ELR (cell line): ENCODE measurements at regions not wholly inside any gene's neighbourhood (a gene's known extent, or its start where the extent isn't known, plus 50 kb on each side); places are given as distances from the start of the nearest gene placed in this dataset.

Experiments
- DNase-seq: peaks from one replicate; pipeline ENCODE4 v3.0.0-alpha.2; 2015; ENCODE audit warnings: low read depth

DNA sequence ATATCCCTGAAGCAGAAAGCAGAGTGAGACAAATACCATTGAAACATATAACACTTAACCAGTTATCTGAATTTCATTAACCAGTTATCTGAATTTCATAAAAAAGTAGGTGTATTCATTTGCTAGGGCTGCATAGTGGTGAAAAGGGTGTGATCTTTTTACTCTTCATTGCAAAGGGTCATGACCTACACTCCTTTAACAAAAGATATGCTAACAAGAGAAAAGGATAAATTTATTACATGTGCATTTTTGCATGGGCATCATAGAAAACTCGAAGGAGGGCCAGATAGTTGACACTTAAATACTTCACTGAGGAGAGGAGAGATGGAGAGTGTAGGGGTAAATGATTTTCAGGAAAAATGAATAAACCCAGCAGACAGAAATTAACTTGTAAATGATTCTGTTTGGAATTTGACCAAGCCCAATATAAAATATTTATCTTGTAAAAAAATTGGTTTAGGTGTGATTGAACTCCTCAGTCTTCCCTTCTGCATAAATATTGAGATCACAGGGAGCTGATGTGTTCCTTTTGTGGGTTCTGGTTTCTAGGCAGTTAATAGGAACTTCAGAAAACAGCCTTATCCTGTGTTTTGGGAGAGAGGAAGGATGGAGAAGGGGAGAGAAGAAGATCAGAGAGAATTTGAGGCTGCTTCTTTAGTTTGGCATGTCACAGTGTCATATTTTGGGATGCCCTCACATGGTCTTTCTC, 372.5 kb upstream of the SYT4 start:
- DNase-seq: no peak

DNA sequence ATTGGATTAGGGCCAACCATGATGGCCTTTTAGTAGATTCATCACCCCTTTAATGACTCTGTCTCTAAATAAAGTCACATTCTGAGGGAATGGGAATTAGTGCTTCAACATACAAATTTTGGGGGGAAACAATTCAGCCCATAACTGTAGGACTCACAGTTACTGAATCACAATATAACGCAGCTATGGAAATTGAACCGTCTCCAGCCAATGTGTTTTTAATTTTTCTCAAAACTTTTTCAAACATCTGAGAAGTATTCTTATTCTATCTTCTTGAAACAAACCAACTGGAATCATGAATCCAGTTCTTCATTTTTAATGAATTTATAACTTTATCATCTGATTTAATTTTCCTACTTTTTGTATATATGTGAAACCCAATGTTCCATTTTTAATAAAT, 373.1 kb upstream of the SYT4 start:
- no peak for DNase-seq

GRCh38 chr18:43651057-43651456, 373.8 kb upstream of the SYT4 start:
- DNase-seq: no peak

GRCh38 chr18:43656547-43656946, 379.3 kb upstream of the SYT4 start:
- no peak for DNase-seq

- DNase-seq: peak; percentile 37
Observed at GRCh38 chr18:43661570-43661969, 384.3 kb upstream of the SYT4 start.

DNA sequence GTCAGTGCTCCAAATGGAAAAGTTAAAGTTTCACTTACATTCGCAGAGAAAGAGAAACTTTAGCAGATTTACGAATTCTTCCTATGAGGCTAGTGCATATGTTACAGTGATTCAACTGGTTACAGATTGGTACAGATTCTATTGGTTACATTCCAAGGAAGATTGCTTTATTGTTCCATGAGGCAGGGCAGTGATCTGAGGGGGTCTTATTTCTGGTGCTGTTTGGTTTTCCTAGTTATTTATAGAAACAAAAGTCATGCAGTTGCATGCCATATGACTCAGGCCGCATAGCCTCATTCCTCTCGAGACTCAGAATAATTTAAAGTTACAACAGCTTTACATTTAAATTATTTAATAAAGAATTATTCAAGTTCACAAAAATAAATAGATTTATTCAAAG, 385.4 kb upstream of the SYT4 start:
- peak; percentile 50 for DNase-seq

- DNase-seq: no peak
Observed at GRCh38 chr18:43663159-43663558, 385.9 kb upstream of the SYT4 start.

GRCh38 chr18:43664487-43665008, 387.3 kb upstream of the SYT4 start:
- no peak for DNase-seq

DNA sequence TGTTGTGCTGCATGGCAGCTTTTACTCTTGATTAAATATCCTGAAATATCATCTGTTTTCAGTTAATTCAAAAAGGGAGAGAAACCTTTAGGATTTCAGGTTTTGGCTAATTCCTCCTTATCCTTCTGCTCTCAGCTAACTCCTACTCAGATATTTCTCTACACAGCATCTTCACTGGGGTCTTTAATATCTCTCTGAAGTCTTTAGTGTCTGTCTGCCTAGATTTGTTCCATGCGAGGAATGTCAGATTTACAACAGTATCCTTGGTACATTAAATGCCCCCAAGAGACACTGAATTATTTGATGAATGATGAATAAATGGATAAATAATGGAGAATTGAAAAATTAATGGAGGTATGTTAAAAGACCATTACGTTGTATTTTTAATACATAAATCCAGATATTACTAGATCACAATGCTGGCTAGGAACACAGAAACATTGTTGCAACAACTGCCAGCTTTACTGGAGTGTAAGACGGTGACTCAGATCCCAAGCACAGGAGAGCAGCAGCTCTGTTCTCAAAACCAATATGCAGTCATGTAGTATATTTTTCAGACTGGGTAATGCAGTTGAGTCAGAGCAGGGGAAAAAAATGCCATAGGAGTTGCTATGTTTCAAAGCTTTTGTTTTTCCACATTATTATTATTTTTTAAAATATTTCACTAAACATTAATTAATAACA, 388.0 kb upstream of the SYT4 start:
- DNase-seq: peak; percentile 52

- no peak for DNase-seq
Observed at GRCh38 chr18:43668866-43669265, 391.6 kb upstream of the SYT4 start.

- DNase-seq: no peak
Observed at GRCh38 chr18:43671431-43671830, 394.1 kb upstream of the SYT4 start.

GRCh38 chr18:43680096-43680495, 402.8 kb upstream of the SYT4 start:
- no peak for DNase-seq

- DNase-seq: no peak
Observed at GRCh38 chr18:43681661-43682060, 404.4 kb upstream of the SYT4 start.

DNA sequence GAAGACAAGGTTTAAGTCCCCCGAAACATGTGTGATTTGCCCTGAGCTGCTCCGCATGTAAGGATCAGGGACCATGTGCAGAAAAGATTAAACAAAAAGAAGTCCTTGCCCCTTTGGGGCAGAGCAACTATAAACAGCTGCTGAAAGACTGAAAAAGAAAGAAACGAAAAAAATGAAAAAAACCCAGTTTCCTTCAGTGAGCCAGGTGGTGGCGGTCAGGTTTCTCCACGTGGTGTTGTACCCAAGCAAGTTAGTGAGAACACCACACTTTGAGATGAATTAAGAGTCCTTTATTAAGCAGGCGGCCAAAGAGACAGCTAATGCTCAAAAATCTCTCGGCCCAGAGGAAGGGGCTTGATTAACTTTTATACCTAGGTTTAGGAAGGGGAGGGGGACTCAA, 404.9 kb upstream of the SYT4 start:
- DNase-seq: no peak

DNA sequence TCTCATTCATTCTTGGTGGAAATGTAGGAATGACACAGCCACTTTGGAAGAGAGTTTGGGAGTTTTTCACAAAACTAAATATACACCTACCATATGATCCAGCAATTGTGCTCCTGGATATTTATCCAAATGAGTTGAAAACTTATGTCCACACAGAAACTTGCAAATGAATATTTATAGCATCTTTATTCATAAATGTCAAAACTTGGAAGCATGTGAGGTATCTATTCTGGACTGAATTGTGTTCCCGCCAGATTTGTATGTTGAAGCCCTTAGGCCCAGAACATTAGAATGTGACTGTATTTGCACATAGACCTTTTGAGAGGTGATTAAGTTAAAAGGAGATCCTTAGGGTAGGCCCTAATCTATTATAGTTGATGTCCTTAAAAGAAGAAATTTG, 409.4 kb upstream of the SYT4 start:
- DNase-seq: no peak

DNA sequence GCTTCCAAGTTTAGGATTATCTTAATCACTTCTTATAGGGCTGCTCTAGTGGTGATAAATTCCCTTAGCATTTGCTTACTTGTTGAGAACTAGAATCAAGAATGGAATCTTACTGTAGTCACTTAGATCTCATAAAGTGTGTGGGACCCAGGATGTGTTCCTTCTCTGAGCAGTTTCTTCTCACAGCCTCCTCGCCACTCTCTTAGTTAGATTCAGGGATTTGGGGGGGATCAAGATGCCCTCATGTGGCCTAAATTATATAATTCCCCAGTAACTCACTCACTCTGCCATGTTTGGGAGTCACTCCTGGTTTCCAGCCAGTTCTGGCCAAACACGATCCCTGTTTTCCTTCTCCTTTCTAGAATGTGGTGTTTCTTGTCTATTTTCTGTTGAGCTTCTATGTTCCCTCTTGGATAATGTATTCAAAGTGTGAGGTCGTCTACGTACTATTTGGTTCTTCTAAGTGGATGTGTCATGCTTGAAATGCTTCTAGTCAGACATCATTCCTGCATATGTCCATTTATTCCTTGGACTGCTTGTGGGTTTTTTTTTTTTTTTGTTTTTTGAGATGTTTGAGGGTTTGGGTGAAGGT, 414.9 kb upstream of the SYT4 start:
- no peak for DNase-seq

DNA sequence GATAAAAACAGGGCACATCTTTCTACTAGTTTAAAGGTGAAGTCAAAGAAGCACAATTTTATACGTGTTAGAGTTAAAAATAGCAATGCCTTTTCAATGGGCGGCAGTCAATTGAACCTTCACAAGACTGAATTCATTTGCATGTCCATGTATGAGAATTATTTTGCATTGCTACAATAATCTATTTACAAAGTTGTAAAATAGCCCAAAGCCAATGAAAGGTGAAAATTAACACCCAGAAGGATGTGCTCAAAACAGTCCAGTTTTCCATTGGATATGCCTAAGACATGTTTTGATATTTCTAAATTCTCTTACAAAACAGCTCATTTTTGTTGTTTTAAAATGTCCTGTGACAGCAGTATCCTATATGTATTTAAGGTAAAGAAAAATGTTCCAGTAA, 425.1 kb upstream of the SYT4 start:
- no peak for DNase-seq

GRCh38 chr18:43703050-43703449, 425.8 kb upstream of the SYT4 start:
- no peak for DNase-seq

- DNase-seq: no peak
Observed at GRCh38 chr18:43705850-43706249, 428.6 kb upstream of the SYT4 start.

- DNase-seq: no peak
Observed at GRCh38 chr18:43710135-43710534, 432.8 kb upstream of the SYT4 start.

- no peak for DNase-seq
Observed at GRCh38 chr18:43714343-43715010, 437.2 kb upstream of the SYT4 start.

- DNase-seq: no peak
Observed at GRCh38 chr18:43719267-43719795, 442.0 kb upstream of the SYT4 start.

DNA sequence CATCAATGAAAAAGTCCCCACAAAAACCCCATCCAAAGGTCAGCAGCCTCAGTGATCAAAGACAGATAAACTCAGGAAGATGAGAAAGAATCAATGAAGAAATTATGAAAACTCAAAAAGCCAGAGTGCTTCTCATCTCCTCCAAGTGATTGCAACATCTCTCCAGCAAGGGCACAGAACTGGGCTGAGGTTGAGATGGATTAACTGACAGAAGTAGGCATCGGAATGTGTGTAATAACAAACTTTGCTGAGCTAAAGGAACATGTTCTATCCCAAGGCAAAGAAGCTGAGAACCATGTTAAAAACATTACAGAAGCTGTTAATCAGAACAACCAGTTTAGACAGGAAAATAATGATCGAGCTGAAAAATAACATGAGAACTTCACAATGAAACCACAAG, 442.8 kb upstream of the SYT4 start:
- DNase-seq: no peak
